ENCODE measurements at regions not wholly inside any gene's neighbourhood (a gene's known extent, or its start where the extent isn't known, plus 50 kb on each side); places are given as distances from the start of the nearest gene placed in this dataset.
"Not testable (repeated sequence)": the region's sequence is repeated elsewhere in the genome, so short reads cannot be mapped to it uniquely, and the experiment has no call there.

DNA sequence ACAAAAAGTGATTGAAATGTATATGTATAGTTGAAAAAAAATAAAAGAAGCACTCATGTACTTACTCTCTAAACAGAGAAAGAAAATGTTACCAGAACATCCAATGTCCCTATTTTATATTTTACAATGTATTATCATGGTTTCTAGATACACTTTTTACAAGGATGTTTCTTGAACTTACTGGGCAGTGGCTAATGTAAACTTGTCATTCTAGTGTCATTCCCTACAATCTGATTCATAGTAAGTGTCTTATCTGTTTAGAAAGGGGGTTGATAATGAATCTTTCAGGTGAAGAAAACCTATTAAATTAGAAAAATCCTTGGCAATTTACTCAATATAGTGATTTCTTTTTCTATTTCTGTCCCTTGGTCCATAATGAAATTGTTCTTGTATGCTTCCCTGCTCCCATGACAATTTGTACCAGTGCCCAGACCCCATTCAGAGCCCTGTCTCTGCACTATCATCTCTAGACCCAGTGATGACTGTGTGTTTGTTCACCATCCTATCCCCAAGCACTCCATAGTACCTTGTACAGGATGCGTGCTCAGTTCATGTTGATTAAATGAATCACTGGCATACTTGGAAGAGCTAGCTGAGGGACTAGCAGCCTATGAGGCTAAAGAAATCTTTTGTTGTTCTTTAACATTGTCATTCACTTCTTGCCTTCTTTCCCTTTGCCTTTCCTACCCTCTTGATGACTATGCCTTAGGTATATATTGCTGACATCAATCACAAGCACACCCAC lies 101.2 kb downstream of the HMHB1 start:
- DNase-seq: no peak

DNA sequence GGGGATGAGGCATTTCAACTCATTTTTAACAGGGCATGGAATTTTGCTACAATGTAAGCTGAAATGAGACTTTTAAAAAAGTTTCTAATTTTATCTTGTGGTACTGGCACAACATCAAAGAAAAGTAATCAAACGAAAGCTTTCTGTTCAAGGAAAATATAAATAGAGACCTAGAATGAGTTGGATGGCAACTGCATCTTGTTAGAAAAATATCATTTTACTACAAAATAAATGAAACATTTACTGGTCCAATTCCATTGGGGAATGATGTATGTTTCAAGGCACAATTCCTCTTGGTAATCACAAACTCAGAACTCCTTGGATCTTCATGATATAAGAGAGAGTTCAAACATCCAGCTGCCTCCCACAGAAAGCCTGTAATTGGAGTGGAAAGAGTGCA lies 102.8 kb downstream of the HMHB1 start:
- no peak for DNase-seq

DNA sequence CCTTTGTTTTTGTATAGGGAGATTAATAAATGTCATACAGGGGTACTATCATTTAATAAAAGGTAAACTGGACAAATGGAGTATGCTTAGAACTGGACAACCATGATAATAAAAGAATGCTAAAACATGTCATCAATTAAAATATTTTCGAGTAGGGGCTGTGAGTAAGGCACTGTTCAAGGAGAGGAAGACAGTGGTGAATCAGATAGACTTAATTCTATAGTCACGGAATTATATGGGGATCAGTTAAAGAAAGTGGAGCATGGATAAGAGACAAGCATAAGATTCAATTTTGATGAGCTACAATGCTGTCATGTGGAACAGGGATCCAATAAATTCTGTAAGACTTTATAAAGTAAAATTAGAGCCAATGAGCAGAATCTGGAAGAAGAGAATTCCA lies 104.5 kb downstream of the HMHB1 start:
- DNase-seq: no peak

DNA sequence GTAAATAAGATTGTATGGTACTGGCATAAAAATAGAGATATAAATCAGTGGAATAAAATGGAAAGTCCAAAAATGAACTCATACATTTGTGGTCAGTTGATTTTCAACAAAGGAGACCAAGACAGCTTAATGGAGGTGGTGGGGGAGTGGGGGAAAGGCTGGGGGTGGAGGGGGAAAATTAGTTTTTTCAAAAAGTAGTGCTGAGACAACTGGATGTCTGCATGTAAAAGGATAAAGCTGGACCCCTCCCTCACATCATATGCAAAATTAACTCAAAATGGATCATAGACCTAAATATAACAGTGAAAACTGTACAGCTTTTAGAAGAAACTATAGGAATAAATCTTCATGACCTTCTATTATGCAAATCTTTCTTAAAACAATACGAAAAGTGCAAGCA lies 107.0 kb downstream of the HMHB1 start:
- no peak for DNase-seq

DNA sequence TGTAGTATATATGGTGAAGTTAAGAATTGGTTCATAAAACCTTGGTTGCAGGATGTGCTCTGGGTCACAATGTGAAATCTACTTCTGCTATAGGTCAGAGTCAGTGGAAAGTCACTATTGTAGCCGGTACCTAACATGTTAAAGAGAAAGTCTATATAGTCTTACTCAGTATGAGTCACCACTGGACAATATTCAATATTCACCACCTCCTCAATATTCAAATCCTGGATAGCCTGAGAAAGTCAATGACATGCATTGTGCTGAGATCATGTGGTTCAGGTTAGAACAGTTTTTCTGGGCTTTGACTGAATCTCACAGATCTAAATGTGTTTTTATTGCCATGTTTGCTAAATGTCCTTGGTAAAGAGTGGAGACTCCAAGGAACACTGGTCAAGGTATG lies 108.8 kb downstream of the HMHB1 start:
- no peak for DNase-seq

DNA sequence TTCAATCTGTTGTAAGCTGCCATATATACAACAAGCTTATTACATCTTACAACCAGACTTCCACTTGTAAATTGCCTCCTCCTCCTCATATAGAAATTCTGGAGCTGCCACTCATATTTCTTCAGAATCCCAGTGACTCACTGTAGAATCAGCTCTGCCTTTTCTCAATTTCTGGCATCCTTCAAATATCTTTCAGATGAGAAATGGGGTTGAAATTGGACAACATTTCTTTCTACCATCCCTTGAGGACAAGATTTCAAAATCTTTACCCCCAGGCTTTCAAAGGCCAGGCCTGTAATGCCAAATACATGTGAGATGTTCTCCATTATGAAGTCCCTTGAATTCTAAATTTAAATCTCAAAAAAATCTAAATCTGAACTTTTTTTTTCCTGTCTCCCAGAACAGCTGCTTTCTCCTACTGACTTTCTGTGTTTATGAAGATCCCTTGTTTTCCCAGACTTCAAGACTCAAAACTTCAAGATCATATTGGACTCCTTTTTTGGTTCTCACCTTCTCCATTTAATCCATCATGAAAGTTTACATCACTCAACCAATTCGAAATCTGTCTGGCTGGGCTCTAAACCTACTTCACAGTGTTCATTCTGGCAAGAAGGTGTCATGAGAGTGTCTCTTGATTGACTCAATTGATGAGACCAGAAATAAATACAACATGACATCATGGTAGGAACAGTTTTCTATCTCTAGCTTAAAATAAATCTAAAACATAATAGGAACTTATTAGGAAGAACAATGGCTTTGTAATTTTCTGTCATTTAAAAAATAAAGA lies 109.8 kb downstream of the HMHB1 start:
- no peak for DNase-seq

DNA sequence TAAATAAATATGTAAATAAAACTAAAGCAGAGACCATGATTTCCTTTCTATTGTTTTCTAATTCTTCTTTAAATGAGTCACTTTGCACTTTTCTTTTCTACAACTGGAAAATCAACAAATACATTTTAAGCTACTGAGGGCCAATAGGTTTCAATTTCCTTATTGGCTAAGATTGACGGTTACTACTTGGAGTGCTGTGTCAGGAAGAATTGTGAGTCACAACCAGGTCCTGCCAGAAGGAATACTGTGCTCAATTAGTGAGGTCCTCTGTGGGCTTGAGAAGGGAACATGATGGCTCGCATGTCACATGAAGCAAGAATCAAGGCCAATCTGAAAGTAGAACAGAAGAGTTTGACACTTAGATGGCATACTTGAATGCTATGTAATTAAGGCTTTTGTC lies 110.8 kb downstream of the HMHB1 start:
- DNase-seq: no peak

DNA sequence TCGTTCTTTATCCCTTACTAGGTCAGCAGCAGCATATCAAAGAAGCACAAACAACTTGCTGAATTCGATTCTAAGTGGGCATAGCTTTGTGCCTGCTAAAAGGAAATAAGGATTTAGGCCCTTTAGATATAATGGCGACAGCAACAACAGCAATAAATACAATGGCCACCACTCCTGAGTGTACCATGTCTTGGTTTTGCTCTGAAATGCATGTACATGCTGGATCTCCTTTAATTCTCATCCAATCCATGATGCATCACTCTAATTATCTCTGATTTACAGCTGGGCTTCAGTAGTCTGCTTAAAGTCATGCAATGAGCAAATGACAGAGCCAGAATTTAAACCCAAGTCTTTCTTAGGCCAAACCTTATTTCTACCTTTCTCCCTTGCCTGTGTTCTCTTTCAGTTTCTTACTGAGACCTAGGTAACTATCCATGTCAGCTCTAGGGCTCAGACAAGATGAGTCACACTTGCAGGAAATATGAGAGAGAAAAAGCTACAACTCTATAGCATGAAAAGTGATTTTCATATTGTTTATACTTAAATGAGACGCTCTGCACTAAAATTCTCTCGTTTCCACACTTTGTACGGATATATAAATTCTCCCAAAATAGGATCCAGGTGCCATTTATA lies 111.8 kb downstream of the HMHB1 start:
- no peak for DNase-seq

DNA sequence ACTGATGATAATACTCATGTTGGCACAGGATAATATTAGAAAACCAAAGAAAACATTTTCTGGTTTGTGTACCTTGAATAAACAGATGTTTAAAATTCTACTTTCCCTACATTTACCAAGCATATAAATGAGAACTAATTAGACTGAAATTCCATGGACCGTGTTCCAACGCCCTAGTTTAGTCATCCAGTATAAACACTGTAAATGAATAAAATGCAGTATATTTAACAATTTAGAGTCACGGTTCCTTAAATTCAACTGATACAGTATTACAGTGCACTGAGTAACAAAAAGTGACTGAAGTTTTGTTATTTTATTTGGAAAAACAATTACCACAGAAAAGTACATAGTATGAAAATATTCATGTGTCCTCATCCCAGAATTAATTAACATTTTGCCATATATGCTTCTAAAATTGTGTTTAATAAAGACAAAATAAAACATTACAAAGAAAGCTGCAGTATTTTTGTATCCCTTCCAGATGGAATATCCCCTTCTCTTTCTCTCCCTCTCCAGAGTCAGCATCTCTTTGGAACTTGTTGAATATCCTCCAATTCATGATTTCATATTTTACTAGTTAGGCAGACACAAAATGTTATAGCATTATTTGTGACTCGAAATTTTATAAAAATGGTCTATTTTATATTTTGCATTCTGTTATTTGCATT lies 112.5 kb downstream of the HMHB1 start:
- no peak for DNase-seq

DNA sequence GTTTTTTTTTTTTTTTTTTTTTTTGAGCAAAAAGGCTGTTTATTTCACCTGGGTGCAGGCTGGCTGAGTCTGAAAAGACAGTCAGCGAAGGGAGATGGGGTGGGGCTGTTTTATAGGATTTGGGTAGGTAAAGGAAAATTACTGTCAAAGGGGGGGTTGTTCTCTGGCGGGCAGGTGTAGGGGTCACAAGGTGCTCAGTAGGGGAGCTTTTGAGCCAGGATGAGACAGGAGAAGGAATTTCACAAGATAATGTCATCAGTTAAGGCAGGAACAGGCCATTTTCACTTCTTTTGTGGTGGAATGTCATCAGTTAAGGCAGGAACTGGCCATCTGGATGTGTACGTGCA lies 113.0 kb downstream of the HMHB1 start:
- DNase-seq: not testable (repeated sequence)

DNA sequence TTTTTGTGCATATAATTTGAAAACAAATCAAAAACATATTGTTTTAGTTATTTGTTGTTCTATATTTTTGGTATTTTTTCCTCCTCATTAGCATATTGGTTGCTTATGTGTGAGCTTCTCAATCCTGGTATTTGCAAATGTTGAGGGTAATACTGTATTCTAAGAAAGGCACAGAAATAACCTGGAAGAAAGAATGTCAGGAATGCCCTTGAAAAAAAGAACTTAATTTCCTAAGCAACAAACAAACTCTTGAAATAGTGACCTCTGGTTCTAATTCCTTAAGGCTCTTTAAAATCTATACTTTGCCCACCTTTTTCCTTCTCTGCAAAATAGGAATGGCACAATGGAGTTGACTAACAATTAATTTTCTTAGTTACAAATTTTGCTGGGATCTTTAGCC lies 117.5 kb downstream of the HMHB1 start:
- no peak for DNase-seq

DNA sequence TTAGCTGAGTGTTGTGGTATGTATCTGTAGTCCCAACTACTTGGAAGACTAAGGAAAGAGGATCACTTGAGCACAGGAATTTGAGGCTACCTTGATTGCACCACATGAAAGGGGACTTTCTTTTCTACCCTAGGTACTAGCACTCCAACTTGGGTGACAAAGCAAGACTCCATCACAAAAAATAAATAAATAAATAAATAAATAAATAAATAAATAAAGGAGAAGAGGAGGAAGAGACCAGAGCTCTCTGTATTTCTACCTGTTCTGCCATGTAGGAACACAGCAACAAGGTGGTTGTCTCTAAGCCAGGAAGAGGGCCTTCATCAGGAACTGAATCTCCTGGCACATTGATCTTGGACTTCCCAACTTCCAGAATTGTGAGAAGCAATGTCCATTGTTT lies 118.6 kb downstream of the HMHB1 start:
- DNase-seq: no peak

DNA sequence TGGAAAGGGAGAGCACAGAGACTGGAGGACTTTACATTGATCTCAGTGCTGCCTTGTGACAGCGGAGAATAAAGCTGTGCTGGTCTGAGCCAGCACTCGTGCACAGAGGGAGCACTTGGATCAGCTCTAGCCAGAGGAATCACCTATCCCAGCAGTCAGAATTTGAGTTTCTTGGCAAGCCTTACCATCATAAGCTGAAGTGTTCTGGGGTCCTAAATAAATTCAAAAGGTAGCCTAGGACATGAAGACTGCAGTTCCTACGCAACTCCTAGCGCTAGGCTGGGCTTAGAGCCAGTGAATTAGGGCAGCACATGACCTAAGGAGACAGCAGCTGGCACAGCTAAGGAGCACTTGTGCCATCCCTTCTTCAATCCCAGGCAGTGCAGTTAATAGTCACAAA lies 119.5 kb downstream of the HMHB1 start:
- DNase-seq: no peak

DNA sequence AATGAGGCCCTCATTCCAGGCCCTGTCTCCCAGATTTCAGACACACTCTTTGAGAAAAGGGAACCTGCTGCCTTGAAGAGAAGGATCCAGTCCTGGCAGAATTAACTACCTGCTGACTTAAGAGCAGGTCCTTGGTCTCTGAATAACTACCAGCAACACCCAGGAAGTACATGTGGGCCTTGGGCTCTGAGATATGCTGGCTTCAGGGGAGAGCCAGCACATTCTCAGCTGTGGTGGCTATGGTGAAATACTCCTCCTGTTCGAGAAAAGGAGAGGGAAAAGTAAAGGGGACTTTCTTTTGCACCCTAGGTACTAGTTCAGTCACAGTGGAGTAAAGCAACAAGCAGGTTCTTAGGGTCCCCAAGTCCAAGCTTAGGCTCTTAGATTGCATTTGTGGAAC lies 120.0 kb downstream of the HMHB1 start:
- no peak for DNase-seq

DNA sequence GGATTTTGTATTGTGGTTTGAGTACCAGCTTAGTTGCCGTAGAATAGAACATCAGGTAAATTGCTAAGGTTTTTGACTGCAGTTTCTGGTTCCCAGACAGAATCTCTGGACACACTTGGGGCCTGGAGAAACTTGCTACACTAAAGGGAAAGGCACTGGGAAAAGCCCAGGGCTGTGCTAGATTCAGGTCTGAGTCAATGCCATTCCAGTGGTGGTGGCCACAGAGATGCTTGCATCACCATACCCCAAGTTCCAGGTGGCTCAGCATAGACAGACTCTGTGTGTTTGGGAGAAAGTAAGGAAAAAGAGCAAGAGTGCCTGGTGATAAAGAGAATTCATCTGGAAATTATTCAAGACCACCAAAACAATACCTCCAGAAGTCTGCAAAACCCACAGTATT lies 120.6 kb downstream of the HMHB1 start:
- DNase-seq: no peak

DNA sequence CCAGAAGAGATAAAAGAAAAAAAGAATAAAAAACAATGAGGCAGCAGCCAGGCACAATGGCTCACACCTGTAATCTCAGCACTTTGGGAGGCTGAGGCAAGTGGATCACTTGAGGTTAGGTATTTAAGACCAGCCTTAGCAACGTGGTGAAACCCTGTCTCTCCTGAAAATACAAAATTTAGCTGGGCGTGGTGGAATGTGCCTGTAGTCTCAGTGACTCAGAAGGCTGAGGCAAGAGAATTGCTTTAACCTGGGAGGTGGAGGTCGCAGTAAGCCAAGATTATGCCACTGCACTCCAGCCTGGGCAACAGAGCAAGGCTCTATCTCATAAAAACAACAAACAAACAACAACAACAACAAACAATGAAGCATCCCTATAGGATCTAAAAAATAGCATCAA lies 121.5 kb downstream of the HMHB1 start:
- no peak for DNase-seq

DNA sequence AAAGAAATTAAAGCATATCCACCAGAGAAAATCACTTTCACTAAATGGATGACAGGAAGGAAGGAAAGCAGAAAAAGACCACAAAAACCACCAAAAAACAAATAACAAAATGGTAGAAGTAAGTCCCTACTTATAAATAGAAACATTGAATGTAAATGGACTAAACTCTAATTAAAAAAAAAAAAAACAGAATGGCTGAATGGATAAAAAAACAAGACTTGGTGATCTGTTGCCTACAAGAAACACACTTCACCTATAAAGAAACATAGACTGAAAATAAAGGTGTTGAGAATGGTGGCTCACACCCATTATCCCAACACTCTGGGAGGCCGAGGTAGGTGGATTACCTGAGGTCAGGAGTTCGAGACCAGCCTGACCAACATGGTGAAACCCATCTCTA lies 122.9 kb downstream of the HMHB1 start:
- DNase-seq: no peak

DNA sequence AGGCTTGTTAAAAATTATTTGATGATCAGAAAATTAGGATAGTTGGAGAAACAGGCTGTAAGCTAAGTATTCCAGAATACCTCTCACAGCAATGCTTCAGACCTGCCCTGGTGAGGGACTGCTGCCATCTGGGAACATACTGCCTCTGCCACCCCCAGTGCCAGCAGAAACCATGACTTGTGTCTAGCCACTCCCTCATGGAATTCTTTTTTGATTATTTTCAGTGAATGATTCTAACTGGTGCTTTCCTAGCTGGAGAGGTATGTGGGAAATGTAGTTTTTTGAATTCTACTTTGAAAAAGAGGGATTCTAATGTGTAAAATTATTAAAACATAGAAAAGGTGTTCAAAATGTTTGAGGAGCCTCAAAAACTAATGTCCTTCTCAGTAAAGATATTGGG lies 126.3 kb downstream of the HMHB1 start:
- DNase-seq: no peak

DNA sequence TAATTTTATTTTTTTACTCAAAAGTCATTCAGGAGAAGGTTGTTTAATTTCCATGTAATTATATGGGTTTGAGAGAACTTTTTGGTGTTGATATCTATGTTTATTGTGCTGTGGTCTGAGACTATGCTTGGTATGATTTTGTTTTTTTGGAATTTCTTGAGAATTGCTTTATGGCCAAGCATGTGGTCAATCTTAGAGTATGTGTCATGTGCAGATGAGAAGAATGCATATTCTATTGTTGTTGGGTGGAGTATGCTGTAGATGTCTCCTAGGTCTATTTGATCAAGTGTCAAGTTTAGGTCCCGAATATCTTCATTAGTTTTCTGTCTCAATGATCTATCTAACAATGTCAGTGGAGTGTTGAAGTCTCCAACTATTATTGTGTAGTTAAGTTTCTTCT lies 134.9 kb downstream of the HMHB1 start:
- DNase-seq: no peak

DNA sequence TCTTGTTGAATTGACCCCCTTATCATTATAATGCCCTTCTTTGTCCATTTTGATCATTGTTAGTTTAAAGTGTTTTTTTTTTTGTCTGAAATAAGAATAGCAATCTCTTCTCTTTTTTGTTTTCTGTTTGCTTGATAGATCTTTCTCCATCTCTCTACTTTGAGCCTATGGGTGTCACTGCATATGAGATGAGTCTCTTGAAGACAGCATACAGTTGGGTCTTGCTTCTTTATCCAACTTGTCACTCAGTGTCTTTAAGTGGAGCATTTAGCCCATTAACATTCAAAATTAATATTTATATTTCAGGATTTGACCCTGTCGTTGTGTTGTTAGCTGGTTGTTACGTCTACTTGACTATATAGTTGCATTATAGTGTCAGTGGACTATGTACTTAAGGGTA lies 135.4 kb downstream of the HMHB1 start:
- DNase-seq: no peak

DNA sequence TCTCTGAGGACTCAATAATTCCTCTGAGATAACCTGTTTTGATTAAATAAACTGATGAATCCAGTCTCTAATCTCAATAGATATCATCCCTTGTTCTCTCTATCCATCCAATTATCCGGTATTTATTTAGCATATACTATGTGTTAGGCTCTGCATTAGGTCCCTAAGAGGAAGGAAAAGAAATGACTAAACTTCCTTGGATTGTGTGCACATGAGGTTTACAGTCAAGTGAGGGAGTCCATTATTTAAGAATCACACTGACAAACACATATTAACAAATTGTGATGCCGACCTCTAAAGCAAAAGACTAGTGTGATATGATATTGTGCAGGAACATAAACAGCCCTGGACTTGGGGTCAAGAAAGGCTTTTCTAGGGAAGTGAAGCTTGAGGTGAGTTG lies 140.8 kb downstream of the HMHB1 start:
- DNase-seq: no peak

DNA sequence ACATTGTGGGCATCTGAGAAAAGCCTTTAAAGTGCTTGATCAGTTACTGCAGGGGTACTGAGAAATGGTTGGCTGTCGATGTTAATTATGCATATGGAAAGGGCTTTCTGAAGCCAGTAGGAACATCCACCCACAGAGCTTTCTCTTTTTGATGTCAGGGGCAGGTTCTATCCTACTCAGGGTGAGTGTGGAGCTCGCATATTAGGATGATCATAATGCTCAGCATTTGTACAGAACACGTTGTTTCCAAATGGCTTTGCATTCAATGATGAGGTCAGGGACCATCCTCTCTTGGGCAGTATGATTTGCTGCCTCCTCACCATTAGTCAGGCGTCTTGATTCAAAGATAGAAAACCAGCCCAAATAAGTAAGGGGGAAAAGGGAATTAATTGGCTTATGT lies 141.9 kb downstream of the HMHB1 start:
- no peak for DNase-seq

DNA sequence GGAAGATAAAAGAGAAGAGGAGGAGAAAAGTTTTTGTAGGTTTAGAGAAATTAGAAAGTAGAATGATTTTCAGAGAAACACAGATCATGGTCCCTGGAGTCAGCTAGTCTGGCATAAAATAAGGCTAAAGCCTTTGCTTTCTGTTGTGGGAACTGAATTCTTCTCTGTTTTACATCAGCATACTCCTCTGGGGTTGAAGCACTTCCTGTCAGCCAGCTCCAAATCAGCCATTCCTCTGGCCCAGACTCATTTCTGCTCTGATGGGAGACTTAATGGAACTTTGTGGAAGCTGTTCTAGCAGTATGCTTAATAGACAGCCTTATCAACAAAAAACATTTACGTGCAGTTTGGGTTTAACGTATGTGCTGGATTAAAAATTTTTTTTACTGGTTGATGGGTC lies 143.2 kb downstream of the HMHB1 start:
- DNase-seq: no peak

DNA sequence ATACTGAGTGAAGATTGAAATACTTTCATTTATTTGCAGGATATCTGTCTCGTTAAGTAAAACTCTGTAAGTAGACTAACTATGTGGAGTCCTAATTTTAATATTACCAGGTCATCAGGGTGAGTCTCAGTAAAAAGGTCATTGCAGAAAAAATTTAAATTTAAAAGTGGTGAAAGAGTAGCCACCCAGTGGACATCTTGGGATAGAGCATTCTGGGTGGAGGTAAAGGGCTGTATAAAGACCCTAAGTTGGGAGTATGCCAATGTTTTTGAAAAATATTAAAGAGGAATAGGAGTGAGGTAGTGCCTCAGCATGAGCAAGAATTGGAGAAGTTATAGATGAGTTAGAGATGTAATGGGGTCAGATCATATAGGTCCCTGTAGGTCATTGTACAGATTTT lies 145.5 kb downstream of the HMHB1 start:
- no peak for DNase-seq
